ENCODE measurements at regions not wholly inside any gene's neighbourhood (a gene's known extent, or its start where the extent isn't known, plus 50 kb on each side); places are given as distances from the start of the nearest gene placed in this dataset.

DNA sequence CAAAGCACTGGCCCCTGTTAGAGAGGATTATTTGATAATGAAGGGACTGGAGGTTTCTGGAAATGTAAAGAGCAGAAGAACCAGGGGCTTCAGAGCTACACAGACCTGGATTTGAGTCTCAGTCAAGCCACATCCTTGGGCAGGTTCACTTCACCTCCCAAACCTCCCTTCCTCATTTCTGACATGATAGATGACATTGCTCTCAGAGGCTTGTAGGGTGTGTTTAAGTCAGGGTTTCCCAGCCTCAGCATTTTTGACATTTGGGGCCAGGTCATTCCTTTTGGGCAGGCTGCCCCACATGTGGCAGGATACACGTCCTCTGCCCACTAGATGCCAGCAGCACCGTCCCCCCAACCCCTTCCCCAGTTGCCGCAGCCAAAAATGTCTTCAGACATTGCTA lies 474.6 kb downstream of the MATN1 start:
- Histone ChIP-seq H3K27me3 (ENCODE audit: control insufficient read depth in 1 of 2, insufficient read depth in 2 of 2, low read length in 1 of 2) (peaks cover 0 to 4% of the 10 kb centered on the region in 2 donors), H3K9me3 (ENCODE audit: control insufficient read depth, low read length) (no peaks in the 10 kb centered on the region), H3K27ac (ENCODE audit: low read depth in 1 of 2, low read length in 2 of 2) (no peak overlapping the region), H3K36me3 (ENCODE audit: control insufficient read depth in 1 of 2, insufficient read depth in 2 of 2, low read length in 1 of 2) (no peaks in the 10 kb centered on the region), H3K4me1 (ENCODE audit: control insufficient read depth in 1 of 2, insufficient read depth in 2 of 2, low read length in 2 of 2) (no peaks in the 10 kb centered on the region), H3K4me3 (ENCODE audit: low read length in 2 of 2) (no peak overlapping the region)
- intact Hi-C loops (cut with DNase I), result no loop called here
- whole genome bisulfite sequencing, 2 donors, result 5 to 8% methylated on average over 3 of the region's 3 CpGs
- DNase-seq (no peak), ATAC-seq (ENCODE audit: low FRiP score) (no peak)

DNA sequence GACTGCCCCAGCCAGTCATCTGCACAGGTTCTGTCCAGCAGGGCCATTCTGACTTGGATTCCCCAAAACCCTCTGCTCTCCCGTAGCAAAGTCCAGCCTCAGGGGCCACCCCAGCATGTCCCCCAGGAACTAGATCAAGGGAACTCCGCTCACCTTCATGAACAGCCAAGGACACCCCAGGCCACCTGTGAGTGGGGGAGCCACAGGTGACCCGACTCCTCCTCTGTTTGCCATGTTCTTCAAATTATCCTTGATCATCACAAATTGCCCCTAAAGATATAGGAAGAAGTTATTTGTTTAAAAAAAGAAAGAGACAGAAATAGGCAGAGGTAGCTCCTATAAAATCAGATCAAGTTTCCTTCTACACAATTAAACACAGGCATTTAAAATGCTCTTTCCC lies 475.0 kb downstream of the MATN1 start:
- no peaks in the 10 kb centered on the region for H3K36me3 ChIP-seq (ENCODE audit: control insufficient read depth in 1 of 2, insufficient read depth in 2 of 2, low read length in 1 of 2)
- WGBS, 2 donors, result 81 to 90% methylated on average over 3 of the region's 3 CpGs
- H3K27ac ChIP-seq (ENCODE audit: low read depth in 1 of 2, low read length in 2 of 2), result no peak overlapping the region
- H3K27me3 ChIP-seq (ENCODE audit: control insufficient read depth in 1 of 2, insufficient read depth in 2 of 2, low read length in 1 of 2), result peaks cover 0 to 2% of the 10 kb centered on the region in 2 donors
- no peaks in the 10 kb centered on the region for H3K9me3 ChIP-seq (ENCODE audit: control insufficient read depth, low read length)
- DNase-seq (no peak), ATAC-seq (ENCODE audit: low FRiP score) (no peak)
- H3K4me1 ChIP-seq (ENCODE audit: control insufficient read depth in 1 of 2, insufficient read depth in 2 of 2, low read length in 2 of 2), result no peaks in the 10 kb centered on the region
- no peak overlapping the region for H3K4me3 ChIP-seq (ENCODE audit: low read length in 2 of 2)
- intact Hi-C loops (cut with DNase I), result no loop called here

DNA sequence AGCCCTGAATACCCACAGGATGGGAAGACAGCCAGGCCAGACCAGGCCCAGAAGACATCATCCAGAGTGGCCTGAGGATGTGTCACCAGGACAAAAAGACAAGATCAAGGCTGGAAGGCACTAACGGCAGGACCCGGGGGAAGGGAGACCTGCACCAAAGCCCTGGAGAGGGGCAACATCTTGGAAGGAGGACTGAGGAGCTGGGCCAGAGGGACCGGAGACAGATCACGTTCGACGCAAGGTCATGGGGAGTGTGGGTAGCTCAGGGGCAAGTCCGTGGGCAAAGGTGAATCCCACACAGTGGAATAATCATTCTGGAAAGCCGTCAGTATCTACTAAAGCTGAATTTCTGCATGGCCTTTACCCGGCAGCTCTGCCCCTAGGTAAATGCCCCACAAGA lies 478.6 kb downstream of the MATN1 start:
- Histone ChIP-seq H3K4me3 (ENCODE audit: low read length in 2 of 2) (no peak overlapping the region), H3K4me1 (ENCODE audit: control insufficient read depth in 1 of 2, insufficient read depth in 2 of 2, low read length in 2 of 2) (no peaks in the 10 kb centered on the region), H3K27me3 (ENCODE audit: control insufficient read depth in 1 of 2, insufficient read depth in 2 of 2, low read length in 1 of 2) (no peaks in the 10 kb centered on the region), H3K9me3 (ENCODE audit: control insufficient read depth, low read length) (no peaks in the 10 kb centered on the region), H3K27ac (ENCODE audit: low read depth in 1 of 2, low read length in 2 of 2) (no peak overlapping the region), H3K36me3 (ENCODE audit: control insufficient read depth in 1 of 2, insufficient read depth in 2 of 2, low read length in 1 of 2) (no peaks in the 10 kb centered on the region)
- intact Hi-C loops (cut with DNase I), result no loop called here
- ATAC-seq (ENCODE audit: low FRiP score), result no peak
- DNase-seq, result no peak
- WGBS, 2 donors, result 87 to 88% methylated on average over 9 of the region's 9 CpGs

DNA sequence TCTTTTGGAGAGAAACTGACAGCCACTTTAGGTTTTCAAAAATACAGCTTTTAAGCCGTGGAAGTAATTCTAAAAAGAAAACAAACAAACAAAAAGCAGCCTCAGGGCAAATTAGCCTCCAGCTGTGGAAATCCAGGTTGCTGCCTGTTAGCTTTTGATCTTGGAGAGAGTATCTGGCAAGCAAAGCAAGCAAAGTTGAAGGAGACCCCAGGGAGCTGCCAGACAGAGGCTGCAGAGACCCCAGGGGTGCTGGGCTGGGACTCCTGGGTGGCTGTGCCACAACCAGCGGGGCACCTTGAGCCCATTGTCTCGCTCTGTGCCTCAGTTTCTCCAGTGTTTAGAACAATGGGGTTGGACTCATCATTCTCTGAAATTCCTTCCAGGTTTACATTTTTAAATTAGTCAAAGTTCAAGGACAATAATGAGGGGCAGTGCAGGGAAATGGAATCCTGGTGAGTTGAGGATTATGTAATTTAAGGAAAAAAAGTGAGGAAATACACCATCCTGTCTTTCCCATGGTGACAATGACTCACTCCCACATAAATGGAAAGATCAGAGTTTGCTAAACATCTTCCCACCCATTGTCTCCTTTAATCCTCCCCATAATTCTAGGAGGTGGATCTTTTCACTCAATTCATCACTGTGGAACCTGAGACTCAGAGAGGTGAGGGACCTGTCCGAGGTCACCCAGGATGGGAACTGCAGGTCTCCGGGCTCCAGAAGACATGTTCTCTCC lies 480.5 kb downstream of the MATN1 start:
- no peak for DNase-seq
- H3K27me3 ChIP-seq (ENCODE audit: control insufficient read depth in 1 of 2, insufficient read depth in 2 of 2, low read length in 1 of 2), result no peaks in the 10 kb centered on the region
- intact Hi-C loops (cut with DNase I), result no loop called here

DNA sequence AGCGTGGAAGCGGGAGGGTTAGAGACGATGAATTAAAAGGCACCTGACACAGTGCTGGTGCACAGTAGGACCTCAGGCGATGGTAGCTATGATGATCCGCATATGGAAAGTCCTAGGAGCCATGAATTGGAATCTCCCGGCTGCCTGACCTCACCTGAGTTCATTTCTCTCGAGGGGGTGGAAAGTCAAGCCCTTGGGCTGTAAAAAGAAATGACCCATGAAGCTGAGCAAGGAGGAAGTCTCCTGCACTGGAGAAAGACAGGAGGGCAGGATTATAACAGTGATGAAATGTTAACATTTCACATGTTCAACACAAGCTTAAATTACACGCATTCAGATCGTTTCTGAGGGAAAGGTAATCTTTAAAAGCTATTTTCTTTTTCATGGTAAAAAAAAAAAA lies 481.2 kb downstream of the MATN1 start:
- no peaks in the 10 kb centered on the region for H3K36me3 ChIP-seq (ENCODE audit: control insufficient read depth in 1 of 2, insufficient read depth in 2 of 2, low read length in 1 of 2)
- H3K4me3 ChIP-seq (ENCODE audit: low read length in 2 of 2), result no peak overlapping the region
- WGBS, 2 donors, result 35 to 46% methylated on average over 9 of the region's 9 CpGs
- no peaks in the 10 kb centered on the region for H3K27me3 ChIP-seq (ENCODE audit: control insufficient read depth in 1 of 2, insufficient read depth in 2 of 2, low read length in 1 of 2)
- ATAC-seq (ENCODE audit: low FRiP score) (no peak), DNase-seq (no peak)
- H3K9me3 ChIP-seq (ENCODE audit: control insufficient read depth, low read length), result no peaks in the 10 kb centered on the region
- no peaks in the 10 kb centered on the region for H3K4me1 ChIP-seq (ENCODE audit: control insufficient read depth in 1 of 2, insufficient read depth in 2 of 2, low read length in 2 of 2)
- no peak overlapping the region for H3K27ac ChIP-seq (ENCODE audit: low read depth in 1 of 2, low read length in 2 of 2)
- intact Hi-C loops (cut with DNase I), result no loop called here

More for the DNA sequence above, 480.5 kb downstream of the MATN1 start:
- 46 to 49% methylated on average over 5 of the region's 5 CpGs for WGBS, 2 donors
- ATAC-seq (ENCODE audit: low FRiP score), result no peak
- no peaks in the 10 kb centered on the region for H3K9me3 ChIP-seq (ENCODE audit: control insufficient read depth, low read length)
- no peak overlapping the region for H3K4me3 ChIP-seq (ENCODE audit: low read length in 2 of 2)
- no peaks in the 10 kb centered on the region for H3K4me1 ChIP-seq (ENCODE audit: control insufficient read depth in 1 of 2, insufficient read depth in 2 of 2, low read length in 2 of 2)
- H3K36me3 ChIP-seq (ENCODE audit: control insufficient read depth in 1 of 2, insufficient read depth in 2 of 2, low read length in 1 of 2), result no peaks in the 10 kb centered on the region
- H3K27ac ChIP-seq (ENCODE audit: low read depth in 1 of 2, low read length in 2 of 2), result no peak overlapping the region

- no peak for DNase-seq
- H3K9me3 ChIP-seq (ENCODE audit: control insufficient read depth, low read length), result no peaks in the 10 kb centered on the region
- H3K36me3 ChIP-seq (ENCODE audit: control insufficient read depth in 1 of 2, insufficient read depth in 2 of 2, low read length in 1 of 2), result no peaks in the 10 kb centered on the region
- 43 to 50% methylated on average over 3 of the region's 3 CpGs for WGBS, 2 donors
- no peaks in the 10 kb centered on the region for H3K27me3 ChIP-seq (ENCODE audit: control insufficient read depth in 1 of 2, insufficient read depth in 2 of 2, low read length in 1 of 2)
- intact Hi-C loops (cut with DNase I), result no loop called here
- no peak overlapping the region for H3K27ac ChIP-seq (ENCODE audit: low read depth in 1 of 2, low read length in 2 of 2)
- H3K4me1 ChIP-seq (ENCODE audit: control insufficient read depth in 1 of 2, insufficient read depth in 2 of 2, low read length in 2 of 2), result no peaks in the 10 kb centered on the region
- no peak for ATAC-seq (ENCODE audit: low FRiP score)
- no peak overlapping the region for H3K4me3 ChIP-seq (ENCODE audit: low read length in 2 of 2)
Observed at GRCh38 chr1:30241681-30242080, 481.7 kb downstream of the MATN1 start.

GRCh38 chr1:30234091-30234490 lies 489.3 kb downstream of the MATN1 start:
- DNase-seq, result no peak
- Histone ChIP-seq H3K36me3 (ENCODE audit: control insufficient read depth in 1 of 2, insufficient read depth in 2 of 2, low read length in 1 of 2) (no peaks in the 10 kb centered on the region), H3K27me3 (ENCODE audit: control insufficient read depth in 1 of 2, insufficient read depth in 2 of 2, low read length in 1 of 2) (peaks cover 0 to 2% of the 10 kb centered on the region in 2 donors), H3K4me1 (ENCODE audit: control insufficient read depth in 1 of 2, insufficient read depth in 2 of 2, low read length in 2 of 2) (no peaks in the 10 kb centered on the region), H3K27ac (ENCODE audit: low read depth in 1 of 2, low read length in 2 of 2) (no peak overlapping the region), H3K9me3 (ENCODE audit: control insufficient read depth, low read length) (no peaks in the 10 kb centered on the region), H3K4me3 (ENCODE audit: low read length in 2 of 2) (no peak overlapping the region)
- ATAC-seq (ENCODE audit: low FRiP score), result no peak
- 54 to 57% methylated on average over 7 of the region's 7 CpGs for WGBS, 2 donors
- intact Hi-C loops (cut with DNase I), result no loop called here

DNA sequence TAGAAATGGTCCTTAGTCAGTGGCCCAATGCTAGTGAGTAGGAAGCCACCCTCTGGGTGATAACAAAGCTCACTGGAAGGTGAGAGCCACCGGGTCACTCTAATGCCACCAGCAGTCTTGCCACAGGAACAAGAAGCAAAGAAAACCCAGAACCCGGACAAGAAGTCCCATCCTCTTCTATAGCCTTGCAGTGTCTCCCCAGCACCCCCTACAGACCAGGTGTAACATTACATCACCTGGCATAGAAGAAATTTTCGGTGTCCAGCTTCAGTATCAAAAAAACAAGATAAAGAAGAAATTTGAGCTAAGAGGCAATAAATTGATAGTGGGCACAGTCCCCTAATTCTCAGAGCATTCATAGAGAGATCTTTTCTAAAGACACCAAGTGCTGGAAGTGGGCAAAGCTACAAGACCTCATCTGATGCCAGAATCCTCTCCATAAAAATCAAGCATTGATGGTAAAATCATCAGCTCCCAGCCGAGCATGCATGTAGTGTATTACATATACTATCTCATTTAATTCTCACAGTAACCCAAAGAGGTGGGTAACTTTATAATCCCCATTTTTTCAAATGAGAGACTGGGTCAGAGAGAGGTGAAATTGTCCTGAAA lies 491.0 kb downstream of the MATN1 start:
- ATAC-seq (ENCODE audit: low FRiP score) (no peak), DNase-seq (no peak)
- intact Hi-C loops (cut with DNase I), result no loop called here
- WGBS, 2 donors, result 45 to 49% methylated on average over 4 of the region's 4 CpGs
- Histone ChIP-seq H3K4me3 (ENCODE audit: low read length in 2 of 2) (no peak overlapping the region), H3K9me3 (ENCODE audit: control insufficient read depth, low read length) (no peaks in the 10 kb centered on the region), H3K4me1 (ENCODE audit: control insufficient read depth in 1 of 2, insufficient read depth in 2 of 2, low read length in 2 of 2) (no peaks in the 10 kb centered on the region), H3K36me3 (ENCODE audit: control insufficient read depth in 1 of 2, insufficient read depth in 2 of 2, low read length in 1 of 2) (no peaks in the 10 kb centered on the region), H3K27me3 (ENCODE audit: control insufficient read depth in 1 of 2, insufficient read depth in 2 of 2, low read length in 1 of 2) (peaks cover 0 to 2% of the 10 kb centered on the region in 2 donors), H3K27ac (ENCODE audit: low read depth in 1 of 2, low read length in 2 of 2) (no peak overlapping the region)

- Histone ChIP-seq H3K9me3 (ENCODE audit: control insufficient read depth, low read length) (no peaks in the 10 kb centered on the region), H3K4me3 (ENCODE audit: low read length in 2 of 2) (no peak overlapping the region), H3K4me1 (ENCODE audit: control insufficient read depth in 1 of 2, insufficient read depth in 2 of 2, low read length in 2 of 2) (no peaks in the 10 kb centered on the region), H3K27me3 (ENCODE audit: control insufficient read depth in 1 of 2, insufficient read depth in 2 of 2, low read length in 1 of 2) (peaks cover 0 to 2% of the 10 kb centered on the region in 2 donors), H3K36me3 (ENCODE audit: control insufficient read depth in 1 of 2, insufficient read depth in 2 of 2, low read length in 1 of 2) (no peaks in the 10 kb centered on the region), H3K27ac (ENCODE audit: low read depth in 1 of 2, low read length in 2 of 2) (no peak overlapping the region)
- DNase-seq (no peak), ATAC-seq (ENCODE audit: low FRiP score) (no peak)
- intact Hi-C loops (cut with DNase I), result no loop called here
- WGBS, 2 donors, result 90 to 93% methylated on average over 9 of the region's 9 CpGs
Observed at GRCh38 chr1:30229960-30230359, 493.4 kb downstream of the MATN1 start.

All from aorta (tissue), 5 donors.